ENCODE measurements at regions not wholly inside any gene's neighbourhood (a gene's known extent, or its start where the extent isn't known, plus 50 kb on each side); places are given as distances from the start of the nearest gene placed in this dataset.

GRCh38 chr2:145755019-145755837, 1235.3 kb upstream of the ZEB2 start:
- Histone ChIP-seq H3K4me1 (ENCODE audit: control insufficient read depth in 2 of 3, insufficient read depth in 2 of 3, low read depth in 1 of 3, low read length in 3 of 3) (peaks cover 0 to 3% (median 0%) of the 10 kb centered on the region in 3 donors), H3K27me3 (ENCODE audit: control insufficient read depth, insufficient read depth, low read length) (no peaks in the 10 kb centered on the region), H3K9ac (ENCODE audit: low read length in 3 of 3) (no peak overlapping the region), H3K9me3 (ENCODE audit: control insufficient read depth in 2 of 3, insufficient read depth in 1 of 3, low read length in 3 of 3) (no peaks in the 10 kb centered on the region), H3K36me3 (ENCODE audit: control insufficient read depth in 2 of 3, insufficient read depth in 3 of 3, low read length in 3 of 3) (no peaks in the 10 kb centered on the region), H3K4me3 (ENCODE audit: low read length in 3 of 3) (no peak overlapping the region), H3K27ac (ENCODE audit: low read depth in 2 of 2, low read length in 2 of 2) (no peak overlapping the region)
- TF ChIP-seq CTCF (IDR thresholded peaks at IDR 0.05; ENCODE audit: borderline replicate concordance, extremely low read depth, insufficient read depth): no peak
- DNase-seq: no peak
- intact Hi-C loops (cut with DNase I): no loop called here
- no peak for FAIRE-seq

GRCh38 chr2:145753966-145754365, 1234.0 kb upstream of the ZEB2 start:
- no peaks in the 10 kb centered on the region for H3K9me3 ChIP-seq (ENCODE audit: control insufficient read depth in 2 of 3, insufficient read depth in 1 of 3, low read length in 3 of 3)
- H3K27me3 ChIP-seq (ENCODE audit: control insufficient read depth, insufficient read depth, low read length): no peaks in the 10 kb centered on the region
- H3K4me3 ChIP-seq (ENCODE audit: low read length in 3 of 3): no peak overlapping the region
- H3K36me3 ChIP-seq (ENCODE audit: control insufficient read depth in 2 of 3, insufficient read depth in 3 of 3, low read length in 3 of 3): no peaks in the 10 kb centered on the region
- no peak overlapping the region for H3K27ac ChIP-seq (ENCODE audit: low read depth in 2 of 2, low read length in 2 of 2)
- TF ChIP-seq CTCF (IDR thresholded peaks at IDR 0.05; ENCODE audit: borderline replicate concordance, extremely low read depth, insufficient read depth): no peak
- intact Hi-C loops (cut with DNase I): no loop called here
- H3K4me1 ChIP-seq (ENCODE audit: control insufficient read depth in 2 of 3, insufficient read depth in 2 of 3, low read depth in 1 of 3, low read length in 3 of 3): peaks cover 0 to 3% (median 0%) of the 10 kb centered on the region in 3 donors
- FAIRE-seq: no peak
- DNase-seq: no peak
- H3K9ac ChIP-seq (ENCODE audit: low read length in 3 of 3): no peak overlapping the region

- FAIRE-seq (no peak), DNase-seq (no peak)
- no peak overlapping the region for H3K27ac ChIP-seq (ENCODE audit: low read depth in 2 of 2, low read length in 2 of 2)
- no peaks in the 10 kb centered on the region for H3K36me3 ChIP-seq (ENCODE audit: control insufficient read depth in 2 of 3, insufficient read depth in 3 of 3, low read length in 3 of 3)
- intact Hi-C loops (cut with DNase I): no loop called here
- no peaks in the 10 kb centered on the region for H3K9me3 ChIP-seq (ENCODE audit: control insufficient read depth in 2 of 3, insufficient read depth in 1 of 3, low read length in 3 of 3)
- no peak overlapping the region for H3K4me3 ChIP-seq (ENCODE audit: low read length in 3 of 3)
- no peaks in the 10 kb centered on the region for H3K27me3 ChIP-seq (ENCODE audit: control insufficient read depth, insufficient read depth, low read length)
- no peak overlapping the region for H3K9ac ChIP-seq (ENCODE audit: low read length in 3 of 3)
- H3K4me1 ChIP-seq (ENCODE audit: control insufficient read depth in 2 of 3, insufficient read depth in 2 of 3, low read depth in 1 of 3, low read length in 3 of 3): peaks cover 0 to 3% (median 0%) of the 10 kb centered on the region in 3 donors
- no peak for TF ChIP-seq CTCF (IDR thresholded peaks at IDR 0.05; ENCODE audit: borderline replicate concordance, extremely low read depth, insufficient read depth)
These were observed 1233.2 kb upstream of the ZEB2 start for GRCh38 chr2:145753041-145753608.

All from kidney (tissue), 13 donors.